Peyer's patch (tissue), 4 donors: ENCODE measurements at regions not wholly inside any gene's neighbourhood (a gene's known extent, or its start where the extent isn't known, plus 50 kb on each side); places are given as distances from the start of the nearest gene placed in this dataset.

Experiments used
- DNase-seq, 3 donors: peaks; one replicate each; pipeline ENCODE4 v3.0.0-alpha.2; 2017 to 2019
- H3K27ac ChIP-seq, 4 donors: fragments of 200-600 bp; sonication (generic); one replicate each; pipeline ENCODE4 v1.5.1; 2016 to 2019
- H3K27me3 ChIP-seq, 2 donors: fragments of 200-600 bp; sonication (generic); one replicate each; pipeline ENCODE4 v1.5.1; 2019
- H3K36me3 ChIP-seq, 3 donors: fragments of 200-600 bp; sonication (generic); one replicate each; pipeline ENCODE4 v1.5.1; 2016 to 2019
- H3K4me1 ChIP-seq, 4 donors: fragments of 200-600 bp; sonication (generic); one replicate each; pipeline ENCODE4 v1.5.1; 2016 to 2019
- H3K4me3 ChIP-seq, 4 donors: fragments of 200-600 bp; sonication (generic); 1 replicate in 3 of 4; 2 replicates in 1 of 4; pipeline ENCODE4 v1.5.1; 2016 to 2019; ENCODE audit warnings: mild to moderate bottlenecking in 1 of 4
- H3K9me3 ChIP-seq, 4 donors: fragments of 200-600 bp; sonication (generic); one replicate each; pipeline ENCODE4 v1.5.1; 2016 to 2019; ENCODE audit warnings: mild to moderate bottlenecking in 1 of 4
- CTCF ChIP-seq, 6 experiments: fragments of 450-650 bp in 4 of 6; fragments of 200-600 bp in 2 of 6; sonication (generic) in 1 of 6; IDR thresholded peaks; one replicate each; pipeline ENCODE4 v1.5.1; 2017 to 2019; ENCODE audit warnings: antibody characterized with exemption in 6 of 6, mild to moderate bottlenecking in 3 of 6, moderate library complexity in 1 of 6
- POLR2A ChIP-seq, 2 donors: fragments of 450-650 bp; IDR thresholded peaks; one replicate each; pipeline ENCODE4 v1.5.1; 2017; ENCODE audit warnings: antibody characterized with exemption in 2 of 2, mild to moderate bottlenecking in 2 of 2, moderate library complexity in 2 of 2

GRCh38 chr10:4137299-4137698 lies 352.3 kb upstream of the KLF6 start:
- Histone ChIP-seq H3K4me3 (no peak overlapping the region), H3K27ac (no peak overlapping the region), H3K27me3 (no peaks in the 10 kb centered on the region), H3K4me1 (no peaks in the 10 kb centered on the region), H3K9me3 (peaks cover 0 to 4% (median 0%) of the 10 kb centered on the region in 4 donors), H3K36me3 (no peaks in the 10 kb centered on the region)
- TF ChIP-seq POLR2A (IDR thresholded peaks at IDR 0.05) (no peak), CTCF (IDR thresholded peaks at IDR 0.05) (no peak)
- DNase-seq = no peak

- no peaks in the 10 kb centered on the region for H3K27me3 ChIP-seq
- no peak for DNase-seq
- peaks cover 0 to 3% (median 0%) of the 10 kb centered on the region in 4 donors for H3K4me1 ChIP-seq
- H3K36me3 ChIP-seq = no peaks in the 10 kb centered on the region
- no peak overlapping the region for H3K4me3 ChIP-seq
- TF ChIP-seq POLR2A (IDR thresholded peaks at IDR 0.05) (no peak), CTCF (IDR thresholded peaks at IDR 0.05) (no peak)
- H3K27ac ChIP-seq = no peak overlapping the region
- H3K9me3 ChIP-seq = peaks cover 0 to 4% (median 0%) of the 10 kb centered on the region in 4 donors
Measured at GRCh38 chr10:4136121-4136520, 351.1 kb upstream of the KLF6 start.

DNA sequence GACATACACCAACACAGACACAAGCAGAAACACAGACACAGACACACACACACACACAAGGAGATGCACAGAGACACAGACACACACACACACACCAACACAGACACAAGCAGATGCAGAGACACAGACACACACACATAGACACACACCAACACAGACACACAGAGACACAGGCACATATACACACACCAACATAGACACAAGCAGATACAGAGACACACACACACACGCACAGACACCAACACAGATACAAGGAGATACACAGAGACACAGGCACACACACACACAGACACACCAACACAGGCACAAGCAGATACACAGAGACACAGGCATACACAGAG lies 347.2 kb upstream of the KLF6 start:
- Histone ChIP-seq H3K9me3 (no peaks in the 10 kb centered on the region), H3K27ac (peak overlapping the region in 2 of 4 donors; percentile 24 to 68), H3K36me3 (no peaks in the 10 kb centered on the region), H3K4me3 (no peak overlapping the region), H3K27me3 (no peaks in the 10 kb centered on the region), H3K4me1 (peaks cover 3 to 23% (median 5%) of the 10 kb centered on the region in 4 donors)
- DNase-seq = no peak
- TF ChIP-seq POLR2A (IDR thresholded peaks at IDR 0.05) = no peak
- TF ChIP-seq CTCF (IDR thresholded peaks at IDR 0.05) = no peak

DNA sequence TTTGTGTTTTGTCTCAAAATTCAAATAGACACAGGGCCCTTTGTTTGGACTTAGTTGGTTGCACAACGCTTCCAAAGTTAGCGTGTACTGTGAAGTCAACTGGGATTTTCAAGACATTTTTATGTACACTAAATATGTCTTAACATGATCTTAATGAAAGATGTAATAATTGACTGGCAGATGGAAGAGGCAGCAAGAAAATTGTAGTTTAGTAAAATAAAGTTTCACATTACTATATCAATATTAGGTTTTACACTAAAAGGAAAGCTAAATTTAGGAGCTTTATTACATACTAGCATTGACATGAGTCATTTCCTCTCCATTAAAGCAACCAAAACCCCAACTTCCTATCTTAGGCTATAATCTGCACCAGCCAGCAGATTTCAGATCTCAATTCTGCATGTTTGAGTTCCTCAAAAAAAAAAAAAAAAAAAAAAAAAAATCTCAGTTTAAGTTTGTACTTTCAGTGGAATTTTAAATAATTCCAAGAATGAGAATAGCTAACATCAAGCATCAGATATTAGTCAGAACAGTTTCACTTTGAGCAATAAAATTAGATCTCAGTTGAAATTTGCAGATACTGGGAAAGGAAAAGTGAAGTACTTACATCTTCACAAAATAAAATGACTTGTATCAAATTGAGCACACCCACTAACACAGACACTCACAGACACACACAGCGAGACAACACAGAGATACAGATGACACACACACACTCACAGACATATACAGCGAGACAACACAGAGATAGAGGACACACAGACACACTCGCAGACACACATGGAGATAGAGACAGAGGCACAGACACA lies 346.6 kb upstream of the KLF6 start:
- Histone ChIP-seq H3K27ac (peak overlapping the region in 2 of 4 donors; percentile 65 to 68), H3K4me3 (no peak overlapping the region), H3K9me3 (peaks cover 0 to 1% (median 0%) of the 10 kb centered on the region in 4 donors), H3K4me1 (peaks cover 3 to 24% (median 5%) of the 10 kb centered on the region in 4 donors), H3K36me3 (no peaks in the 10 kb centered on the region), H3K27me3 (no peaks in the 10 kb centered on the region)
- TF ChIP-seq CTCF (IDR thresholded peaks at IDR 0.05) (no peak), POLR2A (IDR thresholded peaks at IDR 0.05) (no peak)
- no peak for DNase-seq

- H3K9me3 ChIP-seq = peaks cover 0 to 6% (median 0%) of the 10 kb centered on the region in 4 donors
- TF ChIP-seq CTCF (IDR thresholded peaks at IDR 0.05) (no peak), POLR2A (IDR thresholded peaks at IDR 0.05) (no peak)
Measured at GRCh38 chr10:4130685-4131084, 345.7 kb upstream of the KLF6 start.

More at GRCh38 chr10:4130685-4131084, 345.7 kb upstream of the KLF6 start:
- DNase-seq = peak in 1 of 3 donors; percentile 37
- H3K27ac ChIP-seq = peak overlapping the region in 3 of 4 donors; percentile 43 to 65 (median 65)
- H3K4me3 ChIP-seq = no peak overlapping the region
- peaks cover 3 to 24% (median 5%) of the 10 kb centered on the region in 4 donors for H3K4me1 ChIP-seq
- no peaks in the 10 kb centered on the region for H3K36me3 ChIP-seq
- no peaks in the 10 kb centered on the region for H3K27me3 ChIP-seq
